Hepatocyte (in vitro differentiated cells): ENCODE measurements at regions not wholly inside any gene's neighbourhood (a gene's known extent, or its start where the extent isn't known, plus 50 kb on each side); places are given as distances from the start of the nearest gene placed in this dataset.

Experiments used
- CTCF ChIP-seq: fragments of 200-600 bp; sonication (generic); IDR thresholded peaks from 2 replicates; pipeline ENCODE4 v1.5.1; 2016; ENCODE audit warnings: antibody characterized with exemption, mild to moderate bottlenecking; ENCODE audit not compliant: poor library complexity
- EZH2phosphoT487 ChIP-seq: fragments of 200-600 bp; sonication (generic); IDR thresholded peaks from one replicate; pipeline ENCODE4 v1.6.1; 2018; ENCODE audit warnings: antibody characterized with exemption, mild to moderate bottlenecking, low read depth, moderate library complexity; ENCODE audit not compliant: unreplicated experiment, severe bottlenecking

GRCh38 chr10:70991140-70992124 lies 103.1 kb upstream of the PCBD1 start:
- TF ChIP-seq CTCF = no peak
- TF ChIP-seq EZH2phosphoT487 = no peak
